Neural cell (in vitro differentiated cells): ENCODE measurements at regions not wholly inside any gene's neighbourhood (a gene's known extent, or its start where the extent isn't known, plus 50 kb on each side); places are given as distances from the start of the nearest gene placed in this dataset.

Experiments
- EZH2 ChIP-seq: fragments of 200-600, 300-800 bp; shearing (Covaris generic), sonication (generic); IDR thresholded peaks from 2 replicates; pipeline ENCODE4 v1.6.1; 2014; ENCODE audit warnings: antibody characterized with exemption, low read length, borderline replicate concordance, mild to moderate bottlenecking; ENCODE audit not compliant: insufficient read depth, poor library complexity, severe bottlenecking
- MXI1 ChIP-seq: fragments of 450-650 bp; conservative IDR thresholded peaks from 2 replicates; pipeline ENCODE4 v1.6.1; 2014; ENCODE audit warnings: antibody characterized with exemption, mild to moderate bottlenecking; ENCODE audit not compliant: poor library complexity, severe bottlenecking
- POLR2AphosphoS5 ChIP-seq: IDR thresholded peaks from 2 replicates; pipeline ENCODE4 v1.6.1; 2012
- RAD21 ChIP-seq: fragments of 450-650 bp; conservative IDR thresholded peaks from 2 replicates; pipeline ENCODE4 v1.6.1; 2014; ENCODE audit warnings: antibody characterized with exemption, mild to moderate bottlenecking, moderate library complexity
- SMC3 ChIP-seq: fragments of 450-650 bp; conservative IDR thresholded peaks from 2 replicates; pipeline ENCODE4 v1.6.1; 2014; ENCODE audit warnings: antibody characterized with exemption, mild to moderate bottlenecking, moderate library complexity; ENCODE audit not compliant: poor library complexity
- TF ChIP-seq, protein P1 (sequence below): fragments of 450-650 bp; IDR thresholded peaks from 2 replicates; pipeline ENCODE4 v1.5.1; 2014; ENCODE audit warnings: antibody characterized with exemption, mild to moderate bottlenecking, moderate library complexity; ENCODE audit not compliant: poor library complexity, severe bottlenecking
- TF ChIP-seq, protein P2 (sequence below): IDR thresholded peaks from 2 replicates; pipeline ENCODE4 v1.6.1; 2012; ENCODE audit warnings: borderline replicate concordance

DNA sequence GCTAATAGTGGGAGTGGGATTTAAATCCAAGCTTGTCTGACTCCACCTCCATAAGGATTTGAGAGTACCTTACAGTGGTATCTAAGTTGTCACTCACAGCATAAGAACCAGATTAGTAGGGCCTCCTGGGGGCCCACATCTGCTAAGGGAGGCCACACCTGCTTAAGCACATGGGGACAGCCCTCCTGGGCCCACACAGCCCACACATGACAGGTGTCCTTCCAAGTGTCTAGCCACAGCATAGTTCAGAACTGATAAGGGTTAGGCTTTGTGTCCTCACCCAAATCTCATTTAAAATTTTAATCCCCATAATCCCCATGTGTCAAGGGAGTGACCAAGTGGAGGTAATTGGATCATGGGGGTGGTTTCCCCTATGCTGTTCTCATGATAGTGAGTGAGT, 186.0 kb upstream of the HMGA2 start:
- TF ChIP-seq POLR2AphosphoS5 (no peak), RAD21 (no peak), SMC3 (no peak), EZH2 (no peak), MXI1 (no peak)
- TF ChIP-seq, protein P1, sequence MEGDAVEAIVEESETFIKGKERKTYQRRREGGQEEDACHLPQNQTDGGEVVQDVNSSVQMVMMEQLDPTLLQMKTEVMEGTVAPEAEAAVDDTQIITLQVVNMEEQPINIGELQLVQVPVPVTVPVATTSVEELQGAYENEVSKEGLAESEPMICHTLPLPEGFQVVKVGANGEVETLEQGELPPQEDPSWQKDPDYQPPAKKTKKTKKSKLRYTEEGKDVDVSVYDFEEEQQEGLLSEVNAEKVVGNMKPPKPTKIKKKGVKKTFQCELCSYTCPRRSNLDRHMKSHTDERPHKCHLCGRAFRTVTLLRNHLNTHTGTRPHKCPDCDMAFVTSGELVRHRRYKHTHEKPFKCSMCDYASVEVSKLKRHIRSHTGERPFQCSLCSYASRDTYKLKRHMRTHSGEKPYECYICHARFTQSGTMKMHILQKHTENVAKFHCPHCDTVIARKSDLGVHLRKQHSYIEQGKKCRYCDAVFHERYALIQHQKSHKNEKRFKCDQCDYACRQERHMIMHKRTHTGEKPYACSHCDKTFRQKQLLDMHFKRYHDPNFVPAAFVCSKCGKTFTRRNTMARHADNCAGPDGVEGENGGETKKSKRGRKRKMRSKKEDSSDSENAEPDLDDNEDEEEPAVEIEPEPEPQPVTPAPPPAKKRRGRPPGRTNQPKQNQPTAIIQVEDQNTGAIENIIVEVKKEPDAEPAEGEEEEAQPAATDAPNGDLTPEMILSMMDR, result no peak
- TF ChIP-seq, protein P2, sequence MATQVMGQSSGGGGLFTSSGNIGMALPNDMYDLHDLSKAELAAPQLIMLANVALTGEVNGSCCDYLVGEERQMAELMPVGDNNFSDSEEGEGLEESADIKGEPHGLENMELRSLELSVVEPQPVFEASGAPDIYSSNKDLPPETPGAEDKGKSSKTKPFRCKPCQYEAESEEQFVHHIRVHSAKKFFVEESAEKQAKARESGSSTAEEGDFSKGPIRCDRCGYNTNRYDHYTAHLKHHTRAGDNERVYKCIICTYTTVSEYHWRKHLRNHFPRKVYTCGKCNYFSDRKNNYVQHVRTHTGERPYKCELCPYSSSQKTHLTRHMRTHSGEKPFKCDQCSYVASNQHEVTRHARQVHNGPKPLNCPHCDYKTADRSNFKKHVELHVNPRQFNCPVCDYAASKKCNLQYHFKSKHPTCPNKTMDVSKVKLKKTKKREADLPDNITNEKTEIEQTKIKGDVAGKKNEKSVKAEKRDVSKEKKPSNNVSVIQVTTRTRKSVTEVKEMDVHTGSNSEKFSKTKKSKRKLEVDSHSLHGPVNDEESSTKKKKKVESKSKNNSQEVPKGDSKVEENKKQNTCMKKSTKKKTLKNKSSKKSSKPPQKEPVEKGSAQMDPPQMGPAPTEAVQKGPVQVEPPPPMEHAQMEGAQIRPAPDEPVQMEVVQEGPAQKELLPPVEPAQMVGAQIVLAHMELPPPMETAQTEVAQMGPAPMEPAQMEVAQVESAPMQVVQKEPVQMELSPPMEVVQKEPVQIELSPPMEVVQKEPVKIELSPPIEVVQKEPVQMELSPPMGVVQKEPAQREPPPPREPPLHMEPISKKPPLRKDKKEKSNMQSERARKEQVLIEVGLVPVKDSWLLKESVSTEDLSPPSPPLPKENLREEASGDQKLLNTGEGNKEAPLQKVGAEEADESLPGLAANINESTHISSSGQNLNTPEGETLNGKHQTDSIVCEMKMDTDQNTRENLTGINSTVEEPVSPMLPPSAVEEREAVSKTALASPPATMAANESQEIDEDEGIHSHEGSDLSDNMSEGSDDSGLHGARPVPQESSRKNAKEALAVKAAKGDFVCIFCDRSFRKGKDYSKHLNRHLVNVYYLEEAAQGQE, result no peak
